GM13976 (cell line): ENCODE measurements at regions not wholly inside any gene's neighbourhood (a gene's known extent, or its start where the extent isn't known, plus 50 kb on each side); places are given as distances from the start of the nearest gene placed in this dataset.

ENCODE experiments used
- DNase-seq: peaks from one replicate; pipeline ENCODE4 v3.0.0; 2012; ENCODE audit warnings: low spot score
- in situ Hi-C: fragments of 300-500 bp; cut with MboI; formaldehyde crosslinking; loops from one replicate; pipeline ENCODE4 v1.12.0; 2022; ENCODE audit warnings: low sequenced_read_pairs, mixed read lengths, inconsistent platforms; ENCODE audit not compliant: unreplicated experiment
- TF ChIP-seq, protein P1 (sequence below): IDR thresholded peaks from 2 replicates; pipeline ENCODE4 v1.5.1; 2012; ENCODE audit warnings: borderline replicate concordance, mild to moderate bottlenecking; ENCODE audit not compliant: insufficient read depth; ENCODE audit errors: extremely low read depth, missing control alignments, control extremely low read depth

DNA sequence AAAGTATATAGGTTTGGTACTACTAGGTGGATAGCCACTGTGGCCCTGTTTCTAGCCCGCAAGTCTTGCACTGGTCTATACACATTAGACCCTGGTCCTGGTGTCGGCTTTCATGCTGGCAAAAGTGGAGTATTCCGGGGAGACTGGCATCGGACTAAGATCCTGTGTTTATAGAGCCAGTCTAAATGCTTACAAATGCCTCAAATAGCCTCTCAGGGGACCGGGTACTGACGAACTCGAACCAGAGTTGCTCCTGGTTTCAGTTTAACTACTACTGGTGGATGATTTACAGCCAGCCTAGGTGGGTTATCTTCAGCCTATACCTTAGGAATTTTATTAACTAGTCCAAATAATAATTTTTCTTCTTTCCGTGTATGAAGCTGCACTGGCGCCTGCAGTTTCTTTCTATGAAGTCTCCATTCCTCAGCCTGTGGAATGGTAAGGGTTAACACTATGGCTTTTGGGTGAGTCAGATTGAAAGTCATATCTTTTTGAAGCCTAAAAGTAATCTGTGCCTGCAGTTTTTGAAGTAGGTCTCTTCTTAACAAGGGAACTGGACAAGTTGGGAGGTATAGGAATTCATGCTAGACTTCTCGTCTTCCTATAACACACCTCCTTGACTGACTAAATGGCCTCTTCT is 51.3 kb downstream of the OR10H4 start:
- TF ChIP-seq, protein P1, sequence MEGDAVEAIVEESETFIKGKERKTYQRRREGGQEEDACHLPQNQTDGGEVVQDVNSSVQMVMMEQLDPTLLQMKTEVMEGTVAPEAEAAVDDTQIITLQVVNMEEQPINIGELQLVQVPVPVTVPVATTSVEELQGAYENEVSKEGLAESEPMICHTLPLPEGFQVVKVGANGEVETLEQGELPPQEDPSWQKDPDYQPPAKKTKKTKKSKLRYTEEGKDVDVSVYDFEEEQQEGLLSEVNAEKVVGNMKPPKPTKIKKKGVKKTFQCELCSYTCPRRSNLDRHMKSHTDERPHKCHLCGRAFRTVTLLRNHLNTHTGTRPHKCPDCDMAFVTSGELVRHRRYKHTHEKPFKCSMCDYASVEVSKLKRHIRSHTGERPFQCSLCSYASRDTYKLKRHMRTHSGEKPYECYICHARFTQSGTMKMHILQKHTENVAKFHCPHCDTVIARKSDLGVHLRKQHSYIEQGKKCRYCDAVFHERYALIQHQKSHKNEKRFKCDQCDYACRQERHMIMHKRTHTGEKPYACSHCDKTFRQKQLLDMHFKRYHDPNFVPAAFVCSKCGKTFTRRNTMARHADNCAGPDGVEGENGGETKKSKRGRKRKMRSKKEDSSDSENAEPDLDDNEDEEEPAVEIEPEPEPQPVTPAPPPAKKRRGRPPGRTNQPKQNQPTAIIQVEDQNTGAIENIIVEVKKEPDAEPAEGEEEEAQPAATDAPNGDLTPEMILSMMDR, result no peak
- DNase-seq, result no peak
- in situ Hi-C loops, result no loop called here

DNA sequence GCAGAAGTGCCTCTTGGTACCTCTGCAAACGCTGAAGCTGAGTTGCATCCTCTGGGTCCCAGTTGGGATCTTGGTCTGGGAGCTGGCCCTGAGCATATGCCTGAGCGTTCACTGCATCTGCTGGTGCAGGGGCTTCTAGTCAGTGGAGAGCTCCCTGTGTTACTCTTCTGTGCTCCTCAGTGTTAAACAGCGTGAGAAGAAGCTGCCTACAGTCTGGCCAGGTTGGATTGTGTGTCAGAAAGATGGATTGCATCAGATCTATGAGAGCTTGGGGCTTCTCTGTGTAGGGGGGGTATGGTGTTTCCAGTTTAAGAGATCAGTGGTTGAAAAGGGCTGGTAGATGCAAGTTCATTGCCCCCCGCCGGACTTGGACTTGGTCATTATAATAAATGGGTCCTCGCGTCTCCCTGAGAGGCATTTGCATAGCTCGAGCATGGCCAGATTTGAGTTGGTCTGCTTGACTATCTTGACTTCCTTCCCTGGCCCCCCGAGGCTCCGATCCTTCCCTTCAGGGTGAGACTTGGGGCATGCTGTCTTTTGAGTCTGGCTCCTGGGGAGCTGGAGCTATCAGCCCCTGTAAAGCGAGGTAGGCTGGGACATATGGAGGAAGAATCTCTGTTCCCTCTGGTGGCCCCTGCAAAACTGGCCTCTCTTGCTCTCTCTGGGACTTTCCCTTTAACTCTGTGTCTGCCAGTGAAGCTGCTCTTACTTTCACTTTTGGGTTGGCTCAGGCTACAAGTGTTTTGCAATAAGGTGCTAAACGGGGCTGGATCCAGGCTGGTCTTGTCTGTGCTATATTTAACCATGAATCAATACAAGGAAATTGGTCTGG is 52.9 kb downstream of the OR10H4 start:
- in situ Hi-C loops, result no loop called here
- TF ChIP-seq, protein P1, result no peak
- peak; percentile 78 for DNase-seq

DNA sequence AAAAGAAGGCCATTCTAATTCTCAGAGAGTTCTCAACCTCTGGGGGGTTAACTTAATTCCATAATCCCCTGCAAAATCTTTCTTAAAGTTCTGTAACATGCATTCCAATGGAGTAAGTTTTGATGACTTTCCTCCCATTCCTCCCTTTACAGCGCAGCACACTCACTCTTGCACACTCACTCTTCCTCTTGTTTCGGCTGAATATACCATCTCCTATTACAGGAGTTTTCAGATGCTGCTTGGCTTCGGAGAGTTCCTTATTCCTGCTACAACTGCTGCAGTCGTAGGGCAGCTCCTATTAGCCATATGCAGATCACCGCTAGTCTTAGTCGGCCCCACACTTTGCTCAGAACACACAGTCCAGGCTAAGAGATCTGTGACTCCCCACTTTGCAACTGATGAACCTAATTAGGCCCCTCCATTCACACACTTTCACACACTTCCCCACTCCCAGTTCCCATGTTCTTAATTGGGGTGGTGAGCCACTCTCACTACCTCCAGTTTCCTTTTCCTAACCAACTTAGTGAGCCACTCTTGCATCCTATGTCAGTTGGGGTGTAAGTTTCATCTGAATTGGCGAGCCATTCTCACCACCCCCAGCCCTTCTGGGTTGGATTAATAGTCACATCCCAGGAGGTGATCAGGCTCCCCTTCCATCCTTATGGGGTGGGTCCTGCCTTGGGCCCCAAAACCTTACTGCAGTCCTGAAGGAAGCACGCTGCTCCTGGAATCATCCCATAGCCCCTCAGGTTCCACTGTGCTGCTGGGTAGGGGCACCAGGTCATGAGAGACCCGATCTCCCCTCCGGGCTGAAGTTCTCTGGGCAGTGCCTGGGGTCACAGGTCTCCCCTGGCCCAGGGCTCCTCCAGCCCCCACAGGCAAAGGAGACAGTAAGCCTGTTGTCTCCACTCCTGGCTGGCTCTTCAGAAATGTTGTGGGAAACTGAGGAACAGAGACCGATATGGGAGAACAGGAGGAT is 53.9 kb downstream of the OR10H4 start:
- in situ Hi-C loops, result no loop called here
- TF ChIP-seq, protein P1, result no peak
- no peak for DNase-seq

DNA sequence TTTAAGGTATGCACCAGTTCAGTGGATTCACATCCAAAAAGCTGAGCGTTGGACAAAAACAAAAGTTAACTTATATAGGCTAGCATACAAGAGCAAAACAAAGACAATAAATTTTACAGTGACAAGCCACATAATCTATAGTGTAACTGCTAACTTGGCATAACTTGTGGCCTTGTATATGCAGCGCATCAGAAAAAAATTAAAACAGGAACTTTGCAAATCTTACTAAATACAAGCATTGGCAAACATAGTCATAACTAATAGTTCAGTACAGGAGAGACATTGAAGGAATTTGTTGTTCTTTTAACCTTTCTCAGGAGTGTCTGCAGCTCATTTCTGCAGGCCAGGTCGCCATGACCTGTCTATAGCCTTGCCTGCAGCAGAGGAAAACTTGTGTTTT is 54.6 kb downstream of the OR10H4 start:
- DNase-seq, result no peak
- TF ChIP-seq, protein P1, result no peak
- in situ Hi-C loops, result no loop called here

GRCh38 chr19:16005925-16006324 is 57.1 kb downstream of the OR10H4 start:
- TF ChIP-seq, protein P1, result no peak
- DNase-seq, result no peak
- in situ Hi-C loops, result no loop called here

DNA sequence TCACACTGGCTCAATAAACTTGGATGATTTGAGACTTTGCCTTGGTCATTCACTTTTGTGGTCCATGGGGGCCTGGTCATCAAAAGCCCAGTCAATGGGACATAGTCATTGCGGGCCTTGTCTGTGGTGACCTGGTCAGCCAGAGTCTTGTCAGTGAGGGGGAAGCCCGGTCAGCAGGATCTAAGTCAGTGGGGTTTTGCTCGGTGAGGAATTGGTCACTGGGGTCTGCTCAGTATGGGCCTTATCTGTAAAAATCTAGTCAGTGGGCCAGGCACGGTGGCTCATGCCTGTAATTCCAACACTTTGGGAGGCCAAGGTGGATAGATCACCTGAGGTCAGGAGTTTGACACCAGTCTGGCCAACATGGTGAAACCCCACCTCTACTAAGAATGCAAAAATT is 63.7 kb upstream of the TPM4 start:
- DNase-seq, result no peak
- in situ Hi-C loops, result no loop called here
- TF ChIP-seq, protein P1, result no peak
